ENCODE measurements at regions not wholly inside any gene's neighbourhood (a gene's known extent, or its start where the extent isn't known, plus 50 kb on each side); places are given as distances from the start of the nearest gene placed in this dataset.

GRCh38 chr18:7288544-7288943 lies 57.7 kb downstream of the LRRC30 start:
- no peak for TF ChIP-seq POLR2A (IDR thresholded peaks at IDR 0.05)
- no peaks in the 10 kb centered on the region for H3K36me3 ChIP-seq
- no peaks in the 10 kb centered on the region for H3K27me3 ChIP-seq
- 85 to 94% methylated on average over 6 of the region's 6 CpGs for WGBS, 2 donors
- no peaks in the 10 kb centered on the region for H3K9me3 ChIP-seq
- H3K4me1 ChIP-seq, result no peaks in the 10 kb centered on the region
- H3K4me3 ChIP-seq (replicated peaks in 1 of 3), result no peak overlapping the region
- intact Hi-C loops (cut with DNase I), result no loop called here
- H3K27ac ChIP-seq, result no peak overlapping the region
- no peak for DNase-seq

DNA sequence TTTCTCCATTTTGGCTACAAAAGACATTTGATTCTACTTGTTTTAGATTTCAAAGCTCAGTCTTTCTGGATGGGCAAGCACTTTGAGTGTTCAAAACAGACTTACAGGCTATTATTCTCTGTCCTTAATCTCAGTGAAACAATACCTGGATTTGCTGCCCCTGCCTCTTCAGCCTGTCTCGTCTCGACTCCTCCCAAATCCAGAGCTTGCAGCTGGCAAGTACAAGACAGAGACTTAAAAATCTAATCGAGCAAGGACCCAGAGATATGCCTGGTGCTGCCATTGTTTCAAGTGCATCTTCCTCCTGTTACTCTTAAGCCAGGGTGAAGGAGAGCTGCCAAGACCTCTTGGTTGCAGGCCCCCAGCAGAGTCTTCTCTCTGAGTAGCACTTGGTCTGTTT lies 59.2 kb downstream of the LRRC30 start:
- Histone ChIP-seq H3K4me3 (replicated peaks in 1 of 3) (no peak overlapping the region), H3K9me3 (no peaks in the 10 kb centered on the region), H3K27ac (no peak overlapping the region), H3K4me1 (no peaks in the 10 kb centered on the region), H3K36me3 (no peaks in the 10 kb centered on the region), H3K27me3 (no peaks in the 10 kb centered on the region)
- intact Hi-C loops (cut with DNase I), result no loop called here
- TF ChIP-seq, protein P1, sequence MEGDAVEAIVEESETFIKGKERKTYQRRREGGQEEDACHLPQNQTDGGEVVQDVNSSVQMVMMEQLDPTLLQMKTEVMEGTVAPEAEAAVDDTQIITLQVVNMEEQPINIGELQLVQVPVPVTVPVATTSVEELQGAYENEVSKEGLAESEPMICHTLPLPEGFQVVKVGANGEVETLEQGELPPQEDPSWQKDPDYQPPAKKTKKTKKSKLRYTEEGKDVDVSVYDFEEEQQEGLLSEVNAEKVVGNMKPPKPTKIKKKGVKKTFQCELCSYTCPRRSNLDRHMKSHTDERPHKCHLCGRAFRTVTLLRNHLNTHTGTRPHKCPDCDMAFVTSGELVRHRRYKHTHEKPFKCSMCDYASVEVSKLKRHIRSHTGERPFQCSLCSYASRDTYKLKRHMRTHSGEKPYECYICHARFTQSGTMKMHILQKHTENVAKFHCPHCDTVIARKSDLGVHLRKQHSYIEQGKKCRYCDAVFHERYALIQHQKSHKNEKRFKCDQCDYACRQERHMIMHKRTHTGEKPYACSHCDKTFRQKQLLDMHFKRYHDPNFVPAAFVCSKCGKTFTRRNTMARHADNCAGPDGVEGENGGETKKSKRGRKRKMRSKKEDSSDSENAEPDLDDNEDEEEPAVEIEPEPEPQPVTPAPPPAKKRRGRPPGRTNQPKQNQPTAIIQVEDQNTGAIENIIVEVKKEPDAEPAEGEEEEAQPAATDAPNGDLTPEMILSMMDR (IDR thresholded peaks at IDR 0.05), result no peak
- no peak for TF ChIP-seq POLR2A (IDR thresholded peaks at IDR 0.05)
- DNase-seq, result no peak
- 44 to 61% methylated on average over 3 of the region's 3 CpGs for WGBS, 2 donors

- Histone ChIP-seq H3K27ac (no peak overlapping the region), H3K4me3 (replicated peaks in 1 of 3) (no peak overlapping the region), H3K36me3 (no peaks in the 10 kb centered on the region), H3K27me3 (no peaks in the 10 kb centered on the region), H3K9me3 (no peaks in the 10 kb centered on the region), H3K4me1 (no peaks in the 10 kb centered on the region)
- DNase-seq, result no peak
- 67 to 76% methylated on average over 3 of the region's 3 CpGs for whole genome bisulfite sequencing, 2 donors
- intact Hi-C loops (cut with DNase I), result no loop called here
- TF ChIP-seq, protein P1 (IDR thresholded peaks at IDR 0.05), result no peak
- no peak for TF ChIP-seq POLR2A (IDR thresholded peaks at IDR 0.05)
Observed at GRCh38 chr18:7291046-7291445, 60.2 kb downstream of the LRRC30 start.

GRCh38 chr18:7298149-7298548 lies 67.3 kb downstream of the LRRC30 start:
- H3K9me3 ChIP-seq, result no peaks in the 10 kb centered on the region
- no peaks in the 10 kb centered on the region for H3K27me3 ChIP-seq
- H3K4me3 ChIP-seq (replicated peaks in 1 of 3), result no peak overlapping the region
- DNase-seq, result no peak
- H3K27ac ChIP-seq, result no peak overlapping the region
- H3K4me1 ChIP-seq, result no peaks in the 10 kb centered on the region
- no peaks in the 10 kb centered on the region for H3K36me3 ChIP-seq
- intact Hi-C loops (cut with DNase I), result no loop called here
- TF ChIP-seq, protein P1 (IDR thresholded peaks at IDR 0.05), result no peak
- TF ChIP-seq POLR2A (IDR thresholded peaks at IDR 0.05), result no peak

DNA sequence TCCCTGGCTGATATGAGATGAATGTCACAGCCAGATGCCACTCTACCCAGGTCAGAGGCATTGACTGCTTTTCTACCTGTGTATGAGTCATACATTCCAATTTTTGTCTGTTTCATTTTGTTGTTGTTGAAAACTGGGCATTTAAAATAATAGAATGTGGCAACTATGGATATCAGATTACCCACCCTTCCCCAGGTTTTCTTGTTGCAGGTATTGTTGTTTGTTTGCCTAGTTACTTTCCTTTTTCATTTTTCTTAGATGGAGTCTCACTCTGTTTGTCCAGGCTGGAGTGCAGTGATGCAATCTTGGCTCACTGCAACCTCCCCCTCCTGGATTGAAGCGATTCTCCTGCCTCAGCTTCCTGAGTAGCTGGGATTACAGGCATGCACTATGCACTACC lies 70.2 kb downstream of the LRRC30 start:
- WGBS, 2 donors, result 92% methylated on average over 1 of the region's 1 CpG

More for the DNA sequence above, 70.2 kb downstream of the LRRC30 start:
- DNase-seq, result no peak
- Histone ChIP-seq H3K4me1 (no peaks in the 10 kb centered on the region), H3K4me3 (replicated peaks in 1 of 3) (no peak overlapping the region), H3K9me3 (no peaks in the 10 kb centered on the region), H3K27ac (no peak overlapping the region), H3K36me3 (no peaks in the 10 kb centered on the region), H3K27me3 (no peaks in the 10 kb centered on the region)
- intact Hi-C loops (cut with DNase I), result no loop called here
- TF ChIP-seq, protein P1 (IDR thresholded peaks at IDR 0.05), result no peak
- TF ChIP-seq POLR2A (IDR thresholded peaks at IDR 0.05), result no peak

Measured in thyroid gland (tissue), 4 donors.